MCF 10A (cell line): ENCODE measurements at regions not wholly inside any gene's neighbourhood (a gene's known extent, or its start where the extent isn't known, plus 50 kb on each side); places are given as distances from the start of the nearest gene placed in this dataset.

ENCODE experiments used
- BruUV-seq: library from RNA; stranded (reverse); fragments of 400-500 nt; replicated peaks from 2 replicates; lab custom pipeline; 2021; lab: Mats Ljungman, UMichigan
- CTCF ChIA-PET: fragments of 300-600 bp; sonication (Branson Sonifier 250); formaldehyde crosslinking; extraction: SDS; loops from one replicate; lab custom pipeline; 2021; ENCODE audit warnings: antibody characterized with exemption, inconsistent platforms; lab: Yijun Ruan, JAX
- POLR2A ChIA-PET: fragments of 300-600, 350-650 bp; sonication (Branson Sonifier 250); formaldehyde crosslinking; extraction: SDS; loops from one replicate; lab custom pipeline; 2020; ENCODE audit warnings: antibody characterized with exemption, inconsistent platforms; lab: Yijun Ruan, JAX
- DNase-seq: peaks from one replicate; pipeline ENCODE4 v3.0.0-alpha.2; 2018; ENCODE audit not compliant: unreplicated experiment
- H3K27ac Mint-ChIP-seq: one replicate; pipeline ENCODE4 v1.8.0; 2022; ENCODE audit warnings: mild to moderate bottlenecking, low read depth, mixed read lengths; ENCODE audit not compliant: unreplicated experiment
- H3K27me3 Mint-ChIP-seq: one replicate; pipeline ENCODE4 v1.8.0; 2022; ENCODE audit warnings: mixed read lengths; ENCODE audit not compliant: insufficient read depth, unreplicated experiment
- H3K36me3 Mint-ChIP-seq: one replicate; pipeline ENCODE4 v1.8.0; 2022; ENCODE audit warnings: mild to moderate bottlenecking, moderate library complexity, mixed read lengths; ENCODE audit not compliant: insufficient read depth, unreplicated experiment
- H3K4me1 Mint-ChIP-seq: one replicate; pipeline ENCODE4 v1.8.0; 2022; ENCODE audit warnings: mixed read lengths; ENCODE audit not compliant: insufficient read depth, unreplicated experiment
- H3K4me3 Mint-ChIP-seq: one replicate; pipeline ENCODE4 v1.8.0; 2022; ENCODE audit warnings: mild to moderate bottlenecking, moderate library complexity, mixed read lengths; ENCODE audit not compliant: unreplicated experiment
- H3K9me3 Mint-ChIP-seq: one replicate; pipeline ENCODE4 v1.8.0; 2022; ENCODE audit warnings: mixed read lengths; ENCODE audit not compliant: unreplicated experiment
- CTCF ChIP-seq: fragments of 200-600 bp; IDR thresholded peaks from one replicate; pipeline ENCODE4 v1.8.0; 2022; ENCODE audit warnings: antibody characterized with exemption, mild to moderate bottlenecking; ENCODE audit not compliant: unreplicated experiment
- intact Hi-C: fragments of 100-400 bp; cut with micrococcal nuclease; formaldehyde crosslinking; loops from 2 replicates; pipeline ENCODE4 v1.14.1; 2022

GRCh38 chr2:74767618-74768017, 66.3 kb upstream of the HK2 start:
- Mint-ChIP-seq H3K27ac (no peak overlapping the region), H3K9me3 (no peaks in the 10 kb centered on the region), H3K4me1 (no peaks in the 10 kb centered on the region), H3K36me3 (peaks cover 6% of the 10 kb centered on the region), H3K4me3 (no peak overlapping the region), H3K27me3 (no peaks in the 10 kb centered on the region)
- no peak for TF ChIP-seq CTCF
- ChIA-PET POLR2A (interaction anchor here (0.6 kb wide), 2 partner anchors 36 to 46 kb away, joined by 3 to 4 read pairs; no protein-coding TSS in a partner anchor), CTCF (interaction anchor here (0.7 to 1.3 kb wide), 3 partner anchors 20 to 277 kb away, joined by 3 to 6 read pairs (median 3); no protein-coding TSS in a partner anchor)
- intact Hi-C loops: loop anchor here (10.0 kb wide), 1 partner anchor 57 kb away; no protein-coding TSS in a partner anchor
- DNase-seq: no peak
- BruUV-seq: no TSS peak

- H3K36me3 Mint-ChIP-seq: peaks cover 6% of the 10 kb centered on the region
These were observed 65.5 kb upstream of the HK2 start for GRCh38 chr2:74768401-74768914.

DNA sequence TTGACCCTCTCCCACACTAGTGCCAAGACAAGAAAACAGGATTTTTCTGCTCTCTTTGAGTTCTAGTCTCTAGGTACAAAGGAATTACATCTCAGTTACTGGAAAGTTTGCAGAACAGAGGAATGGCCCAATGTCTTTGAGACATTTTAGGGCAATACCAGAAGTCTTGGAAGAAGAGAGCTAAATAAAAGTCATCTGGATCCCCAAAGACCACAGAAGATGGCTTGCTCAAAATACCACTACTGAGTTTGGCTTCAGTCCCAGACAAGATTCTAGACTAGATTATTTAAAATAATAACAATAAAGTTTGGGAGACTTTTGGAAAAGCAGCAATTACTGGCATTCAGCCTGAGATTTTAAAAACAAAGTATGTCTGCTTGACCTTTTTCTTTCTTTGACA, 61.9 kb upstream of the HK2 start:
- Mint-ChIP-seq H3K4me3 (no peak overlapping the region), H3K27me3 (no peaks in the 10 kb centered on the region), H3K27ac (no peak overlapping the region), H3K36me3 (no peaks in the 10 kb centered on the region), H3K9me3 (no peaks in the 10 kb centered on the region), H3K4me1 (no peaks in the 10 kb centered on the region)
- BruUV-seq: no TSS peak
- intact Hi-C loops: no loop called here
- ChIA-PET POLR2A (interaction anchor here (0.8 kb wide), 1 partner anchor 888 kb away, joined by 3 read pairs; no protein-coding TSS in a partner anchor), CTCF (no interaction called here)
- no peak for TF ChIP-seq CTCF
- DNase-seq: no peak

More at GRCh38 chr2:74768401-74768914, 65.5 kb upstream of the HK2 start:
- BruUV-seq: no TSS peak
- TF ChIP-seq CTCF: no peak
- intact Hi-C loops: loop anchor here (10.0 kb wide), 1 partner anchor 56 kb away; no protein-coding TSS in a partner anchor
- Mint-ChIP-seq H3K9me3 (no peaks in the 10 kb centered on the region), H3K27ac (no peak overlapping the region), H3K4me3 (no peak overlapping the region), H3K4me1 (no peaks in the 10 kb centered on the region), H3K27me3 (no peaks in the 10 kb centered on the region)
- ChIA-PET POLR2A (interaction anchor here (0.6 kb wide), 1 partner anchor 37 kb away, joined by 4 read pairs; no protein-coding TSS in a partner anchor), CTCF (interaction anchor here (0.6 to 1.3 kb wide), 5 partner anchors 21 to 276 kb away, joined by 3 to 7 read pairs (median 3); no protein-coding TSS in a partner anchor)
- no peak for DNase-seq

DNA sequence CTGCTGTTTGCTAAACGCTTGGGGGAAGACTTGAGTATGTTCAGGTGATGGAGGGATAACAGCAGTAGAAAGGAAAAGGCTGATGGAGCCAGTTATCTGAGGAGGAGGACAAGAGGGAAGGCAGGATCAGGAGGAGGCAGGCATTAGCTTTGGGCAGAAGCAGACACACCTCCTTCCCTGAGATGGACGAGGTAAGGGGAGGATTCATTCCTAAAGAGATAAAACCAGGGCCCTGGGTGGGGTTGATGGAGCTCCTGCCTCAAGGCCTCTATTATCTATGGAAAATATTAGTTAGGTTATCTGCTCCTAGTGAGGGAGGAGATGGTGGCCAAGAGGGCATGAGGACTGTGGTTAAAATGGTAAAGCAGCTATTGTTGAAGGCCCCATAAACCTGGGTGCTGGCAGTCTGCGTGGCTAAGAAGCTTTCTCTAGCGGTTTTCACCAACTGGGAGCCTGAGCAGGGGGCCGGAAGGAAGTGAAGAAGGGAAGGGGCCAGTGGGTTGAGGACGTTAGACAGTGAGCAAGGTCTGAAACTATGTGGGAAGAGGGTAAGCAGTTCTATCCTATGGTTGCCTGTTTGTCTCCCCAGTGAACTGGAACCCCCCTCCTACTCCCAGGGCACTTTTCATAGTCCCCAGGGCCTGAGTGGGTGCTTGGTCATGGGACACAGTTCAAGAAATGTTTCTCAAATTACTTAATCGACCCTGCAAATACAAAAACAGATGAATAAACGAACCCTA, 56.6 kb upstream of the HK2 start:
- H3K4me3 Mint-ChIP-seq: no peak overlapping the region
- no peaks in the 10 kb centered on the region for H3K9me3 Mint-ChIP-seq
- H3K27ac Mint-ChIP-seq: no peak overlapping the region
- POLR2A ChIA-PET: interaction anchor here (0.7 kb wide), 1 partner anchor 631 kb away, joined by 3 read pairs; no protein-coding TSS in a partner anchor
- BruUV-seq: no TSS peak
- H3K4me1 Mint-ChIP-seq: no peaks in the 10 kb centered on the region
- DNase-seq: no peak
- intact Hi-C loops: no loop called here
- no peak for TF ChIP-seq CTCF
- no peaks in the 10 kb centered on the region for H3K27me3 Mint-ChIP-seq
- no peaks in the 10 kb centered on the region for H3K36me3 Mint-ChIP-seq
- CTCF ChIA-PET: interaction anchor here (0.7 kb wide), 1 partner anchor 225 kb away, joined by 3 read pairs; no protein-coding TSS in a partner anchor
